ENCODE measurements at regions not wholly inside any gene's neighbourhood (a gene's known extent, or its start where the extent isn't known, plus 50 kb on each side); places are given as distances from the start of the nearest gene placed in this dataset.

GRCh38 chr1:207243442-207244408, 77.8 kb upstream of the CD55 start:
- TF ChIP-seq CTCF (IDR thresholded peaks at IDR 0.05; ENCODE audit: insufficient read depth, low read depth, low read length) = no peak
- TF ChIP-seq EZH2 (IDR thresholded peaks at IDR 0.05; ENCODE audit: insufficient read depth, low read length) = no peak

All from astrocyte (in vitro differentiated cells and primary cell).